ENCODE measurements at regions not wholly inside any gene's neighbourhood (a gene's known extent, or its start where the extent isn't known, plus 50 kb on each side); places are given as distances from the start of the nearest gene placed in this dataset.
"Not testable (repeated sequence)": the region's sequence is repeated elsewhere in the genome, so short reads cannot be mapped to it uniquely, and the experiment has no call there.

GRCh38 chr2:57698392-57698791 is 348.2 kb upstream of the VRK2 start:
- no peak for DNase-seq (ENCODE audit: low read depth in 3 of 3)

- no peak for DNase-seq (ENCODE audit: low read depth in 3 of 3)
Observed at GRCh38 chr2:57698935-57699449, 347.6 kb upstream of the VRK2 start.

GRCh38 chr2:57701391-57701791 is 345.2 kb upstream of the VRK2 start:
- no peak for DNase-seq (ENCODE audit: low read depth in 3 of 3)

- no peak for DNase-seq (ENCODE audit: low read depth in 3 of 3)
Observed at GRCh38 chr2:57703407-57703806, 343.2 kb upstream of the VRK2 start.

- DNase-seq (ENCODE audit: low read depth in 3 of 3) = not testable (repeated sequence)
Observed at GRCh38 chr2:57707794-57708193, 338.8 kb upstream of the VRK2 start.

- DNase-seq (ENCODE audit: low read depth in 3 of 3) = no peak
Observed at GRCh38 chr2:57711991-57712390, 334.6 kb upstream of the VRK2 start.

GRCh38 chr2:57720728-57721627 is 325.6 kb upstream of the VRK2 start:
- peak in 1 of 3 donors; percentile 9 for DNase-seq (ENCODE audit: low read depth in 3 of 3)

GRCh38 chr2:57725337-57725947 is 321.2 kb upstream of the VRK2 start:
- DNase-seq (ENCODE audit: low read depth in 3 of 3) = no peak

GRCh38 chr2:57726294-57726693 is 320.3 kb upstream of the VRK2 start:
- DNase-seq (ENCODE audit: low read depth in 3 of 3) = no peak

- DNase-seq (ENCODE audit: low read depth in 3 of 3) = no peak
Observed at GRCh38 chr2:57728691-57729090, 317.9 kb upstream of the VRK2 start.

- no peak for DNase-seq (ENCODE audit: low read depth in 3 of 3)
Observed at GRCh38 chr2:57733956-57734355, 312.6 kb upstream of the VRK2 start.

- DNase-seq (ENCODE audit: low read depth in 3 of 3) = no peak
Observed at GRCh38 chr2:57740891-57741290, 305.7 kb upstream of the VRK2 start.

- DNase-seq (ENCODE audit: low read depth in 3 of 3) = no peak
Observed at GRCh38 chr2:57753636-57754035, 293.0 kb upstream of the VRK2 start.

GRCh38 chr2:57758686-57759085 is 287.9 kb upstream of the VRK2 start:
- DNase-seq (ENCODE audit: low read depth in 3 of 3) = no peak

- DNase-seq (ENCODE audit: low read depth in 3 of 3) = no peak
Observed at GRCh38 chr2:57759131-57759530, 287.5 kb upstream of the VRK2 start.

GRCh38 chr2:57759822-57760300 is 286.7 kb upstream of the VRK2 start:
- DNase-seq (ENCODE audit: low read depth in 3 of 3) = peak; percentile 63

GRCh38 chr2:57760381-57760801 is 286.2 kb upstream of the VRK2 start:
- DNase-seq (ENCODE audit: low read depth in 3 of 3) = no peak

GRCh38 chr2:57776916-57777315 is 269.7 kb upstream of the VRK2 start:
- DNase-seq (ENCODE audit: low read depth in 3 of 3) = no peak

- no peak for DNase-seq (ENCODE audit: low read depth in 3 of 3)
Observed at GRCh38 chr2:57782587-57782986, 264.0 kb upstream of the VRK2 start.

- no peak for DNase-seq (ENCODE audit: low read depth in 3 of 3)
Observed at GRCh38 chr2:57793310-57793709, 253.3 kb upstream of the VRK2 start.

- DNase-seq (ENCODE audit: low read depth in 3 of 3) = no peak
Observed at GRCh38 chr2:57796527-57796926, 250.1 kb upstream of the VRK2 start.

GRCh38 chr2:57798346-57798745 is 248.3 kb upstream of the VRK2 start:
- DNase-seq (ENCODE audit: low read depth in 3 of 3) = no peak

GRCh38 chr2:57802243-57802642 is 244.4 kb upstream of the VRK2 start:
- no peak for DNase-seq (ENCODE audit: low read depth in 3 of 3)

Measured in stimulated activated CD4-positive, alpha-beta T cell treated with anti-CD3 and anti-CD28 coated beads, TNF-alpha, amount 100 ng/mL, for 48 hours (primary cell).